Mesothelial cell of epicardium (in vitro differentiated cells): ENCODE measurements at regions not wholly inside any gene's neighbourhood (a gene's known extent, or its start where the extent isn't known, plus 50 kb on each side); places are given as distances from the start of the nearest gene placed in this dataset.

ENCODE experiments used
- DNase-seq, 2 experiments: peaks; one replicate each; pipeline ENCODE4 v3.0.0; 2021; ENCODE audit warnings: low spot score in 2 of 2; ENCODE audit not compliant: unreplicated experiment in 2 of 2
- H3K27ac Mint-ChIP-seq: 2 replicates; pipeline ENCODE4 v1.8.0; 2021; ENCODE audit warnings: mixed read lengths
- H3K27me3 Mint-ChIP-seq: 2 replicates; pipeline ENCODE4 v1.8.0; 2021; ENCODE audit warnings: low read depth, mixed read lengths
- H3K36me3 Mint-ChIP-seq: 2 replicates; pipeline ENCODE4 v1.8.0; 2021; ENCODE audit warnings: mixed read lengths
- H3K4me1 Mint-ChIP-seq: 2 replicates; pipeline ENCODE4 v1.8.0; 2021; ENCODE audit warnings: mixed read lengths
- H3K4me3 Mint-ChIP-seq: 2 replicates; pipeline ENCODE4 v1.8.0; 2021; ENCODE audit warnings: mild to moderate bottlenecking, moderate library complexity, mixed read lengths
- H3K9me3 Mint-ChIP-seq: 2 replicates; pipeline ENCODE4 v1.8.0; 2021; ENCODE audit warnings: mixed read lengths
- CTCF ChIP-seq: fragments of 200-600 bp; sonication (generic); IDR thresholded peaks from one replicate; pipeline ENCODE4 v1.5.0; 2021; ENCODE audit warnings: antibody characterized with exemption; ENCODE audit not compliant: unreplicated experiment

GRCh38 chr1:175245324-175245723 is 52.7 kb upstream of the KIAA0040 start:
- H3K9me3 Mint-ChIP-seq, result peaks cover 26% of the 10 kb centered on the region
- H3K36me3 Mint-ChIP-seq, result no peaks in the 10 kb centered on the region
- H3K4me3 Mint-ChIP-seq, result no peak overlapping the region
- TF ChIP-seq CTCF, result no peak
- DNase-seq, result no peak
- no peaks in the 10 kb centered on the region for H3K4me1 Mint-ChIP-seq
- no peak overlapping the region for H3K27ac Mint-ChIP-seq
- no peaks in the 10 kb centered on the region for H3K27me3 Mint-ChIP-seq

GRCh38 chr1:175244206-175244605 is 51.6 kb upstream of the KIAA0040 start:
- Mint-ChIP-seq H3K27ac (no peak overlapping the region), H3K27me3 (no peaks in the 10 kb centered on the region), H3K36me3 (no peaks in the 10 kb centered on the region), H3K9me3 (peaks cover 31% of the 10 kb centered on the region), H3K4me3 (no peak overlapping the region), H3K4me1 (no peaks in the 10 kb centered on the region)
- TF ChIP-seq CTCF, result no peak
- DNase-seq, result no peak
